Medulla oblongata (tissue), 1 donor: ENCODE measurements at regions not wholly inside any gene's neighbourhood (a gene's known extent, or its start where the extent isn't known, plus 50 kb on each side); places are given as distances from the start of the nearest gene placed in this dataset.
"Not testable (repeated sequence)": the region's sequence is repeated elsewhere in the genome, so short reads cannot be mapped to it uniquely, and the experiment has no call there.

ENCODE experiments used
- DNase-seq: peaks from one replicate; pipeline ENCODE4 v3.0.0-alpha.2; 2015; ENCODE audit errors: extremely low spot score

GRCh38 chrX:10676235-10676957, 56.0 kb upstream of the MID1 start:
- peak; percentile 9 for DNase-seq

- peak; percentile 41 for DNase-seq
These were observed 57.1 kb upstream of the MID1 start for GRCh38 chrX:10677490-10677889.

- DNase-seq: no peak
These were observed 59.0 kb upstream of the MID1 start for GRCh38 chrX:10679387-10679786.

GRCh38 chrX:10681167-10681566, 60.8 kb upstream of the MID1 start:
- DNase-seq: no peak

- not testable (repeated sequence) for DNase-seq
These were observed 63.2 kb upstream of the MID1 start for GRCh38 chrX:10683631-10684030.

- no peak for DNase-seq
These were observed 65.7 kb upstream of the MID1 start for GRCh38 chrX:10685923-10686595.

- DNase-seq: not testable (repeated sequence)
These were observed 71.4 kb upstream of the MID1 start for GRCh38 chrX:10691751-10692150.

GRCh38 chrX:10697616-10698317, 77.4 kb upstream of the MID1 start:
- DNase-seq: no peak

- no peak for DNase-seq
These were observed 77.9 kb upstream of the MID1 start for GRCh38 chrX:10698318-10698640.

GRCh38 chrX:10702031-10702430, 81.6 kb upstream of the MID1 start:
- DNase-seq: no peak

GRCh38 chrX:10706342-10706741, 86.0 kb upstream of the MID1 start:
- not testable (repeated sequence) for DNase-seq

GRCh38 chrX:10707773-10708172, 87.4 kb upstream of the MID1 start:
- no peak for DNase-seq

GRCh38 chrX:10709276-10709675, 88.9 kb upstream of the MID1 start:
- no peak for DNase-seq

GRCh38 chrX:10714531-10714930, 94.1 kb upstream of the MID1 start:
- DNase-seq: no peak

GRCh38 chrX:10722851-10723250, 102.5 kb upstream of the MID1 start:
- DNase-seq: peak; percentile 60

- DNase-seq: no peak
These were observed 104.7 kb upstream of the MID1 start for GRCh38 chrX:10725071-10725470.

GRCh38 chrX:10726647-10727046, 106.3 kb upstream of the MID1 start:
- DNase-seq: peak; percentile 10

GRCh38 chrX:10728806-10729389, 108.5 kb upstream of the MID1 start:
- no peak for DNase-seq

GRCh38 chrX:10739426-10739825, 119.0 kb upstream of the MID1 start:
- DNase-seq: no peak

GRCh38 chrX:10741003-10741402, 120.6 kb upstream of the MID1 start:
- DNase-seq: no peak

- no peak for DNase-seq
These were observed 121.2 kb upstream of the MID1 start for GRCh38 chrX:10741550-10741949.

- DNase-seq: no peak
These were observed 123.1 kb upstream of the MID1 start for GRCh38 chrX:10743476-10743875.

- no peak for DNase-seq
These were observed 123.6 kb upstream of the MID1 start for GRCh38 chrX:10744007-10744406.
